HFF-Myc (cell line): ENCODE measurements at regions not wholly inside any gene's neighbourhood (a gene's known extent, or its start where the extent isn't known, plus 50 kb on each side); places are given as distances from the start of the nearest gene placed in this dataset.

Source experiments
- DNase-seq: peaks from one replicate; pipeline ENCODE4 v3.0.0-alpha.2; 2011; ENCODE audit warnings: low read depth; ENCODE audit errors: extremely low read depth
- H3K4me3 ChIP-seq: replicated peaks from 2 replicates; pipeline ENCODE4 v1.5.1; 2011; ENCODE audit warnings: low read depth, mild to moderate bottlenecking, control low read depth, low read length
- CTCF ChIP-seq: IDR thresholded peaks from 2 replicates; pipeline ENCODE4 v1.5.1; 2012; ENCODE audit warnings: mild to moderate bottlenecking, low read depth, low read length, control low read depth; ENCODE audit errors: missing control alignments

- no peak for TF ChIP-seq CTCF
- no peak overlapping the region for H3K4me3 ChIP-seq
- DNase-seq: no peak
Observed at GRCh38 chr14:99069946-99070345, 202.1 kb downstream of the BCL11B start.

- no peak overlapping the region for H3K4me3 ChIP-seq
- DNase-seq: no peak
- TF ChIP-seq CTCF: no peak
Observed at GRCh38 chr14:99072433-99072832, 199.6 kb downstream of the BCL11B start.

- H3K4me3 ChIP-seq: no peak overlapping the region
- DNase-seq: no peak
- TF ChIP-seq CTCF: no peak
Observed at GRCh38 chr14:99072956-99073355, 199.0 kb downstream of the BCL11B start.

- H3K4me3 ChIP-seq: no peak overlapping the region
- no peak for TF ChIP-seq CTCF
- no peak for DNase-seq
Observed at GRCh38 chr14:99073431-99073830, 198.6 kb downstream of the BCL11B start.

GRCh38 chr14:99075061-99075460 lies 196.9 kb downstream of the BCL11B start:
- H3K4me3 ChIP-seq: no peak overlapping the region
- no peak for DNase-seq
- no peak for TF ChIP-seq CTCF

GRCh38 chr14:99075771-99076375 lies 196.1 kb downstream of the BCL11B start:
- H3K4me3 ChIP-seq: no peak overlapping the region
- no peak for TF ChIP-seq CTCF
- DNase-seq: no peak
